Spleen (tissue), 3 donors: ENCODE measurements at regions not wholly inside any gene's neighbourhood (a gene's known extent, or its start where the extent isn't known, plus 50 kb on each side); places are given as distances from the start of the nearest gene placed in this dataset.

Source experiments
- POLR2A ChIP-seq, 3 donors: fragments of 450-650 bp; IDR thresholded peaks; one replicate each; pipeline ENCODE4 v1.5.1; 2017; ENCODE audit warnings: antibody characterized with exemption in 3 of 3, mild to moderate bottlenecking in 1 of 3
- POLR2AphosphoS5 ChIP-seq, 3 donors: sonication (generic); formaldehyde crosslinking; IDR thresholded peaks; one replicate each; pipeline ENCODE4 v1.5.1; 2017; ENCODE audit warnings: antibody characterized with exemption in 3 of 3

GRCh38 chr20:24141111-24141510, 152.5 kb upstream of the GGTLC1 start:
- TF ChIP-seq POLR2A (IDR thresholded peaks at IDR 0.05) (no peak), POLR2AphosphoS5 (IDR thresholded peaks at IDR 0.05) (no peak)
